Esophagus squamous epithelium (tissue), 4 donors: ENCODE measurements at regions not wholly inside any gene's neighbourhood (a gene's known extent, or its start where the extent isn't known, plus 50 kb on each side); places are given as distances from the start of the nearest gene placed in this dataset.

Source experiments
- CTCF ChIP-seq, 6 experiments: fragments of 450-650 bp in 4 of 6; fragments of 200-600 bp in 2 of 6; sonication (generic) in 2 of 6; IDR thresholded peaks; one replicate each; pipeline ENCODE4 v1.5.1; 2016 to 2019; ENCODE audit warnings: antibody characterized with exemption in 6 of 6, mild to moderate bottlenecking in 4 of 6, moderate library complexity in 4 of 6
- POLR2A ChIP-seq, 4 donors: fragments of 450-650 bp; IDR thresholded peaks; one replicate each; pipeline ENCODE4 v1.6.1; 2017; ENCODE audit warnings: antibody characterized with exemption in 4 of 4, mild to moderate bottlenecking in 4 of 4, moderate library complexity in 3 of 4

DNA sequence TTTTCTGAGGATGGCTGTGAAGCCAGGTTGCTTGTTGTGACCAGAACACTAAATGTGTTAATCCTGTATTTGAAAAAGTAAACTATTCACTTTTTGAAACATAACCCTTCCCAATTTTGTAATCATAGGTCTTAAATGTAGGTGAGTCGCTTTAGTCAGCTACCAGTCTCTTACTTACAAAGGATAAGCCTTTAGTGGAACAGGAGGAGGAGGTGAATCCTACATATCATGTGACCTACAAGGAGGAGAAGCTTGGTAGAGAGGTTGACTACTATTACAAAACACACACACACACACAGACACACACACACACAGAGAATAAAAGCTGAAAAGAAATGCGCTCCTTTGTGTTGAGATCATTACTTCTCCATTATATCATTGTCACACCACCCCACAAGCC, 59.9 kb upstream of the SPAG16 start:
- TF ChIP-seq CTCF (IDR thresholded peaks at IDR 0.05) = no peak
- no peak for TF ChIP-seq POLR2A (IDR thresholded peaks at IDR 0.05)
